Vagina (tissue), 2 donors: ENCODE measurements at regions not wholly inside any gene's neighbourhood (a gene's known extent, or its start where the extent isn't known, plus 50 kb on each side); places are given as distances from the start of the nearest gene placed in this dataset.
"Not testable (repeated sequence)": the region's sequence is repeated elsewhere in the genome, so short reads cannot be mapped to it uniquely, and the experiment has no call there.

Experiments
- DNase-seq, 2 donors: peaks; one replicate each; pipeline ENCODE4 v3.0.0-alpha.2; 2017; ENCODE audit errors: extremely low spot score in 2 of 2
- H3K27ac ChIP-seq: fragments of 200-600 bp; sonication (generic); one replicate; pipeline ENCODE4 v1.5.1; 2019
- H3K27me3 ChIP-seq: fragments of 200-600 bp; sonication (generic); one replicate; pipeline ENCODE4 v1.5.1; 2019
- H3K36me3 ChIP-seq, 2 donors: fragments of 200-600 bp; sonication (generic); one replicate each; pipeline ENCODE4 v1.5.1; 2017 to 2019
- H3K4me1 ChIP-seq: fragments of 200-600 bp; sonication (generic); one replicate; pipeline ENCODE4 v1.5.1; 2019
- H3K4me3 ChIP-seq, 2 donors: fragments of 200-600 bp; sonication (generic); 1 replicate in 1 of 2; 2 replicates in 1 of 2; pipeline ENCODE4 v1.5.1; 2016 to 2019
- H3K9me3 ChIP-seq: fragments of 200-600 bp; sonication (generic); one replicate; pipeline ENCODE4 v1.5.1; 2019
- POLR2A ChIP-seq, 2 donors: fragments of 450-650 bp; IDR thresholded peaks; one replicate each; pipeline ENCODE4 v1.6.1; 2017; ENCODE audit warnings: antibody characterized with exemption in 2 of 2, mild to moderate bottlenecking in 2 of 2, moderate library complexity in 2 of 2
- POLR2AphosphoS5 ChIP-seq, 2 donors: sonication (generic); formaldehyde crosslinking; IDR thresholded peaks; one replicate each; pipeline ENCODE4 v1.9.0; 2017; ENCODE audit warnings: antibody characterized with exemption in 2 of 2, mild to moderate bottlenecking in 2 of 2, low read depth in 1 of 2; ENCODE audit not compliant: insufficient read depth in 1 of 2
- intact Hi-C: fragments of 100-400 bp; cut with DNase I; formaldehyde crosslinking; loops from one replicate; pipeline ENCODE4 v1.15.1; 2023
- TF ChIP-seq, protein P1 (sequence below), 3 experiments: fragments of 450-650 bp in 2 of 3; fragments of 200-600 bp in 1 of 3; sonication (generic) in 1 of 3; IDR thresholded peaks; one replicate each; pipeline ENCODE4 v1.5.1; 2017 to 2019; ENCODE audit warnings: antibody characterized with exemption in 3 of 3, mild to moderate bottlenecking in 2 of 3, moderate library complexity in 2 of 3

GRCh38 chr1:29800120-29800519, 563.8 kb downstream of the PTPRU start:
- Histone ChIP-seq H3K27ac (no peak overlapping the region), H3K4me3 (no peak overlapping the region), H3K36me3 (no peaks in the 10 kb centered on the region), H3K9me3 (no peaks in the 10 kb centered on the region), H3K27me3 (no peaks in the 10 kb centered on the region), H3K4me1 (peaks cover 10% of the 10 kb centered on the region)
- DNase-seq, result peak; percentile 72 to 95
- intact Hi-C loops, result no loop called here
- TF ChIP-seq, protein P1, sequence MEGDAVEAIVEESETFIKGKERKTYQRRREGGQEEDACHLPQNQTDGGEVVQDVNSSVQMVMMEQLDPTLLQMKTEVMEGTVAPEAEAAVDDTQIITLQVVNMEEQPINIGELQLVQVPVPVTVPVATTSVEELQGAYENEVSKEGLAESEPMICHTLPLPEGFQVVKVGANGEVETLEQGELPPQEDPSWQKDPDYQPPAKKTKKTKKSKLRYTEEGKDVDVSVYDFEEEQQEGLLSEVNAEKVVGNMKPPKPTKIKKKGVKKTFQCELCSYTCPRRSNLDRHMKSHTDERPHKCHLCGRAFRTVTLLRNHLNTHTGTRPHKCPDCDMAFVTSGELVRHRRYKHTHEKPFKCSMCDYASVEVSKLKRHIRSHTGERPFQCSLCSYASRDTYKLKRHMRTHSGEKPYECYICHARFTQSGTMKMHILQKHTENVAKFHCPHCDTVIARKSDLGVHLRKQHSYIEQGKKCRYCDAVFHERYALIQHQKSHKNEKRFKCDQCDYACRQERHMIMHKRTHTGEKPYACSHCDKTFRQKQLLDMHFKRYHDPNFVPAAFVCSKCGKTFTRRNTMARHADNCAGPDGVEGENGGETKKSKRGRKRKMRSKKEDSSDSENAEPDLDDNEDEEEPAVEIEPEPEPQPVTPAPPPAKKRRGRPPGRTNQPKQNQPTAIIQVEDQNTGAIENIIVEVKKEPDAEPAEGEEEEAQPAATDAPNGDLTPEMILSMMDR (IDR thresholded peaks at IDR 0.05), result no peak
- TF ChIP-seq POLR2AphosphoS5 (IDR thresholded peaks at IDR 0.05; ENCODE audit: insufficient read depth in 1 of 2, low read depth in 1 of 2) (no peak), POLR2A (IDR thresholded peaks at IDR 0.05) (no peak)

- Histone ChIP-seq H3K9me3 (no peaks in the 10 kb centered on the region), H3K4me3 (no peak overlapping the region), H3K27ac (no peak overlapping the region), H3K4me1 (peaks cover 10% of the 10 kb centered on the region), H3K27me3 (no peaks in the 10 kb centered on the region), H3K36me3 (no peaks in the 10 kb centered on the region)
- intact Hi-C loops, result no loop called here
- TF ChIP-seq, protein P1 (IDR thresholded peaks at IDR 0.05), result no peak
- TF ChIP-seq POLR2AphosphoS5 (IDR thresholded peaks at IDR 0.05; ENCODE audit: insufficient read depth in 1 of 2, low read depth in 1 of 2), result no peak
- TF ChIP-seq POLR2A (IDR thresholded peaks at IDR 0.05), result no peak
- peak in 1 of 2 donors; percentile 60 for DNase-seq
Observed at GRCh38 chr1:29798699-29799566, 562.6 kb downstream of the PTPRU start.

DNA sequence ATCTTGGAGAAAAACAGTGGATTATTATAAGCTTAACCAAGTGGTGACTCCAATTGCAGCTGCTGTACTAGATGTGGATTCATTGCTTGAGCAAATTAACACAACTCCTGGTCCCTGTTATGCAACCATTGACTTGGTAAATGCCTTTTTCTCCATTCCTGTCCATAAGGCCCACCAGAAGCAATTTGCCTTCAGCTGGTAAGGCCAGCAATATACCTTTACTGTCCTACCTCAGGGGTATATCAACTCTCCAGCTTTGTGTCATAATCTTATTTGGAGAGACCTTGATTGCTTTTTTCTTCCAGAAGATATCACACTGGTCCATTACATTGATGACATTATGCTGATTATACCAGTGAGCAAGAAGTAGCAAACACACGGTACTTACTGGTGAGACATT, 560.8 kb downstream of the PTPRU start:
- H3K9me3 ChIP-seq, H3K27ac ChIP-seq, intact Hi-C loops, DNase-seq, H3K4me1 ChIP-seq, H3K4me3 ChIP-seq, H3K27me3 ChIP-seq, H3K36me3 ChIP-seq: not testable (repeated sequence)

- DNase-seq, H3K9me3 ChIP-seq, H3K27ac ChIP-seq, H3K27me3 ChIP-seq, H3K4me3 ChIP-seq, H3K36me3 ChIP-seq, intact Hi-C loops, H3K4me1 ChIP-seq: not testable (repeated sequence)
Observed at GRCh38 chr1:29795965-29796364, 559.6 kb downstream of the PTPRU start.

- Histone ChIP-seq H3K36me3 (no peaks in the 10 kb centered on the region), H3K4me1 (no peaks in the 10 kb centered on the region), H3K27ac (no peak overlapping the region), H3K9me3 (no peaks in the 10 kb centered on the region), H3K4me3 (no peak overlapping the region), H3K27me3 (no peaks in the 10 kb centered on the region)
- no peak for TF ChIP-seq POLR2AphosphoS5 (IDR thresholded peaks at IDR 0.05; ENCODE audit: insufficient read depth in 1 of 2, low read depth in 1 of 2)
- TF ChIP-seq, protein P1 (IDR thresholded peaks at IDR 0.05), result no peak
- no peak for TF ChIP-seq POLR2A (IDR thresholded peaks at IDR 0.05)
- no peak for DNase-seq
- intact Hi-C loops, result no loop called here
Observed at GRCh38 chr1:29793653-29794348, 557.5 kb downstream of the PTPRU start.

DNA sequence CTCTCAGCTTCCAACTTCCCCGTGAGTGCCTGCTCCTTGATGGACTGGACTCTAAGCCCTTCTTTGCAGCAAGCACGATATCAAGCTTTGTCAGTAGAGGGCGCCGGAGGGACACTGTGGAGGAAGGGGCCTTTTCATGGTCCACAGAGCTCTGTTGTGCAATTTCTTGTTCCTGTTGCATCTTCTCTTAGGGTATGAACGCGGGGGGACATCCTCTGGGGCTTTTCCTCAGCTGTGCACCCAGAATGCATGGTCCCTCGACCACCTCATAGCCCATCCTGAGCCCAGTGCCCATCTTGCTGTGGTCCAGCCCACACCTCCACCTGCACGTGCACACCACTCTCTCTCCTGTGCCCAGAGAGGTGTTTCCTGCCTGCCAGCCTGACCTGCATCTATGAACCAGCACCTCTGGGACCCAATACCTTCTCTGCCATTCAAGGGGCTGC, 556.8 kb downstream of the PTPRU start:
- peaks cover 4% of the 10 kb centered on the region for H3K4me1 ChIP-seq
- H3K27me3 ChIP-seq, result no peaks in the 10 kb centered on the region
- no peak overlapping the region for H3K27ac ChIP-seq
- TF ChIP-seq, protein P1 (IDR thresholded peaks at IDR 0.05), result peak; percentile 24 to 72 (median 48)
- TF ChIP-seq POLR2AphosphoS5 (IDR thresholded peaks at IDR 0.05; ENCODE audit: insufficient read depth in 1 of 2, low read depth in 1 of 2) (no peak), POLR2A (IDR thresholded peaks at IDR 0.05) (no peak)
- H3K9me3 ChIP-seq, result no peaks in the 10 kb centered on the region
- peak in 1 of 2 donors; percentile 78 for DNase-seq
- intact Hi-C loops, result no loop called here
- no peak overlapping the region for H3K4me3 ChIP-seq
- no peaks in the 10 kb centered on the region for H3K36me3 ChIP-seq
